Activated CD8-positive, alpha-beta memory T cell treated with anti-CD3 and anti-CD28 coated beads for 48 hours (primary cell): ENCODE measurements at regions not wholly inside any gene's neighbourhood (a gene's known extent, or its start where the extent isn't known, plus 50 kb on each side); places are given as distances from the start of the nearest gene placed in this dataset.
"Not testable (repeated sequence)": the region's sequence is repeated elsewhere in the genome, so short reads cannot be mapped to it uniquely, and the experiment has no call there.

Source experiments
- DNase-seq, 3 experiments: peaks; one replicate each; pipeline ENCODE4 v3.0.0-alpha.2; 2020; ENCODE audit warnings: low read depth in 2 of 3, low spot score in 2 of 3

GRCh38 chr5:7074176-7074575 lies 321.8 kb upstream of the ADCY2 start:
- DNase-seq, result no peak

GRCh38 chr5:7075470-7075869 lies 320.5 kb upstream of the ADCY2 start:
- DNase-seq, result no peak

GRCh38 chr5:7078101-7078500 lies 317.8 kb upstream of the ADCY2 start:
- DNase-seq, result no peak

GRCh38 chr5:7078901-7079300 lies 317.0 kb upstream of the ADCY2 start:
- DNase-seq, result no peak

- no peak for DNase-seq
Observed at GRCh38 chr5:7080501-7080900, 315.4 kb upstream of the ADCY2 start.

- no peak for DNase-seq
Observed at GRCh38 chr5:7087719-7088297, 308.1 kb upstream of the ADCY2 start.

GRCh38 chr5:7088849-7089248 lies 307.1 kb upstream of the ADCY2 start:
- no peak for DNase-seq

GRCh38 chr5:7094626-7095025 lies 301.3 kb upstream of the ADCY2 start:
- DNase-seq, result no peak

- DNase-seq, result no peak
Observed at GRCh38 chr5:7096294-7096693, 299.6 kb upstream of the ADCY2 start.

- no peak for DNase-seq
Observed at GRCh38 chr5:7105358-7105757, 290.6 kb upstream of the ADCY2 start.

- no peak for DNase-seq
Observed at GRCh38 chr5:7117961-7118360, 278.0 kb upstream of the ADCY2 start.

GRCh38 chr5:7131680-7132079 lies 264.3 kb upstream of the ADCY2 start:
- no peak for DNase-seq

- no peak for DNase-seq
Observed at GRCh38 chr5:7146886-7147285, 249.1 kb upstream of the ADCY2 start.

GRCh38 chr5:7157083-7157482 lies 238.9 kb upstream of the ADCY2 start:
- DNase-seq, result no peak

GRCh38 chr5:7169240-7169878 lies 226.6 kb upstream of the ADCY2 start:
- DNase-seq, result no peak

GRCh38 chr5:7170785-7171184 lies 225.2 kb upstream of the ADCY2 start:
- DNase-seq, result not testable (repeated sequence)

GRCh38 chr5:7179364-7179763 lies 216.6 kb upstream of the ADCY2 start:
- no peak for DNase-seq

- no peak for DNase-seq
Observed at GRCh38 chr5:7181841-7182240, 214.1 kb upstream of the ADCY2 start.

GRCh38 chr5:7185742-7186141 lies 210.2 kb upstream of the ADCY2 start:
- no peak for DNase-seq

GRCh38 chr5:7186818-7187217 lies 209.1 kb upstream of the ADCY2 start:
- no peak for DNase-seq

- DNase-seq, result no peak
Observed at GRCh38 chr5:7190712-7191250, 205.2 kb upstream of the ADCY2 start.

- no peak for DNase-seq
Observed at GRCh38 chr5:7192016-7192415, 203.9 kb upstream of the ADCY2 start.

GRCh38 chr5:7202846-7203245 lies 193.1 kb upstream of the ADCY2 start:
- no peak for DNase-seq
